Loucy (cell line): ENCODE measurements at regions not wholly inside any gene's neighbourhood (a gene's known extent, or its start where the extent isn't known, plus 50 kb on each side); places are given as distances from the start of the nearest gene placed in this dataset.

Experiments
- EZH2phosphoT487 ChIP-seq: fragments of 200-600 bp; IDR thresholded peaks from 2 replicates; pipeline ENCODE4 v1.6.1; 2018; ENCODE audit warnings: antibody characterized with exemption, mild to moderate bottlenecking, moderate library complexity, borderline replicate concordance
- TF ChIP-seq, protein P1 (sequence below): fragments of 200-600 bp; sonication (generic); conservative IDR thresholded peaks from 2 replicates; pipeline ENCODE4 v1.5.1; 2014; ENCODE audit warnings: mild to moderate bottlenecking, antibody characterized with exemption, low read length

DNA sequence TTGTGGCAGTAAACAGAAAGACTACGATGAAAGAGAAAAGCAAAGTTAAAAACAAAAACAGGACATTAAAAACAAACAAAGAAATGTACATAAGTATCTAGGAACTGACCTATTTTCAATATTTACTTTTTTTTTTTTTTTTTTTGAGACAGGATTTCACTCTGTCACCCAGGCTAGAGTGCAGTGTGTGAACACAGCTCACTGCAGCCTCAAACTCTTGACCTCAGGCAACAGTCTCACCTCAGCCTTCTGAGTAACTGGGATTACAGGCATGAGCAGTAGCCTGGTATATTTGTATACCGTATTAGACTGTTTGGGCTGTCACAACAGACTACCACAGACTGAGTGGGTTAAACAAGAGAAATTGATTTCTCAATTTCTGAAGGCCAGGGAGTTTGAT, 1189.1 kb downstream of the CDH9 start:
- TF ChIP-seq, protein P1, sequence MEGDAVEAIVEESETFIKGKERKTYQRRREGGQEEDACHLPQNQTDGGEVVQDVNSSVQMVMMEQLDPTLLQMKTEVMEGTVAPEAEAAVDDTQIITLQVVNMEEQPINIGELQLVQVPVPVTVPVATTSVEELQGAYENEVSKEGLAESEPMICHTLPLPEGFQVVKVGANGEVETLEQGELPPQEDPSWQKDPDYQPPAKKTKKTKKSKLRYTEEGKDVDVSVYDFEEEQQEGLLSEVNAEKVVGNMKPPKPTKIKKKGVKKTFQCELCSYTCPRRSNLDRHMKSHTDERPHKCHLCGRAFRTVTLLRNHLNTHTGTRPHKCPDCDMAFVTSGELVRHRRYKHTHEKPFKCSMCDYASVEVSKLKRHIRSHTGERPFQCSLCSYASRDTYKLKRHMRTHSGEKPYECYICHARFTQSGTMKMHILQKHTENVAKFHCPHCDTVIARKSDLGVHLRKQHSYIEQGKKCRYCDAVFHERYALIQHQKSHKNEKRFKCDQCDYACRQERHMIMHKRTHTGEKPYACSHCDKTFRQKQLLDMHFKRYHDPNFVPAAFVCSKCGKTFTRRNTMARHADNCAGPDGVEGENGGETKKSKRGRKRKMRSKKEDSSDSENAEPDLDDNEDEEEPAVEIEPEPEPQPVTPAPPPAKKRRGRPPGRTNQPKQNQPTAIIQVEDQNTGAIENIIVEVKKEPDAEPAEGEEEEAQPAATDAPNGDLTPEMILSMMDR = no peak
- TF ChIP-seq EZH2phosphoT487 = no peak
